ENCODE measurements at regions not wholly inside any gene's neighbourhood (a gene's known extent, or its start where the extent isn't known, plus 50 kb on each side); places are given as distances from the start of the nearest gene placed in this dataset.

GRCh38 chr14:34270361-34270760 is 191.7 kb downstream of the SPTSSA start:
- Histone ChIP-seq H3K4me3 (replicated peaks in 1 of 3; ENCODE audit: insufficient read depth in 1 of 3, low read depth in 1 of 3, low read length in 3 of 3) (no peak overlapping the region), H3K27ac (ENCODE audit: insufficient read depth, low read depth, low read length) (no peak overlapping the region), H3K27me3 (ENCODE audit: control insufficient read depth in 2 of 2, insufficient read depth in 2 of 2, low read length in 2 of 2) (peaks cover 0 to 3% of the 10 kb centered on the region in 2 experiments), H4K20me1 (replicated peaks; ENCODE audit: control insufficient read depth, extremely low read depth, insufficient read depth, low read length) (no peaks in the 10 kb centered on the region), H3K9me1 (replicated peaks; ENCODE audit: control insufficient read depth, extremely low read depth, insufficient read depth, low read length) (no peaks in the 10 kb centered on the region), H3K4me2 (ENCODE audit: insufficient read depth, low read length) (no peak overlapping the region), H3K79me2 (ENCODE audit: control insufficient read depth, insufficient read depth, low read length) (no peaks in the 10 kb centered on the region), H3K9ac (replicated peaks; ENCODE audit: extremely low read depth, insufficient read depth, low read length) (no peak overlapping the region), H3K9me3 (replicated peaks; ENCODE audit: control insufficient read depth, insufficient read depth, low read length) (no peaks in the 10 kb centered on the region), H3K36me3 (ENCODE audit: control insufficient read depth in 2 of 2, extremely low read depth in 1 of 2, insufficient read depth in 2 of 2, low read length in 2 of 2) (no peaks in the 10 kb centered on the region), H3K4me1 (ENCODE audit: control insufficient read depth, extremely low read depth, insufficient read depth, low read length) (no peaks in the 10 kb centered on the region), H2AFZ (ENCODE audit: low read depth, low read length) (no peak overlapping the region)
- ChIA-PET CTCF (no interaction called here), POLR2A (no interaction called here)
- no peak for DNase-seq (ENCODE audit: low read depth, low spot score)
- FAIRE-seq, result no peak
- TF ChIP-seq POLR2A (IDR thresholded peaks at IDR 0.05; ENCODE audit: low read depth, low read length) (no peak), GATA2 (IDR thresholded peaks at IDR 0.05; ENCODE audit: insufficient read depth, insufficient read length, low read depth, low read length) (no peak), POLR2AphosphoS5 (IDR thresholded peaks at IDR 0.05; ENCODE audit: insufficient read depth, low read depth, low read length) (no peak), MAX (IDR thresholded peaks at IDR 0.05; ENCODE audit: insufficient read depth, insufficient read length) (no peak), EZH2 (IDR thresholded peaks at IDR 0.05; ENCODE audit: borderline replicate concordance, low read depth, low read length, severe bottlenecking) (no peak)
- BruUV-seq (replicated peaks), result no TSS peak
- intact Hi-C loops (cut with micrococcal nuclease), result no loop called here
- dilution Hi-C loops (cut with MboI; ENCODE audit: extremely low pct_ligation_motif_present, low sequenced_read_pairs), result no loop called here

DNA sequence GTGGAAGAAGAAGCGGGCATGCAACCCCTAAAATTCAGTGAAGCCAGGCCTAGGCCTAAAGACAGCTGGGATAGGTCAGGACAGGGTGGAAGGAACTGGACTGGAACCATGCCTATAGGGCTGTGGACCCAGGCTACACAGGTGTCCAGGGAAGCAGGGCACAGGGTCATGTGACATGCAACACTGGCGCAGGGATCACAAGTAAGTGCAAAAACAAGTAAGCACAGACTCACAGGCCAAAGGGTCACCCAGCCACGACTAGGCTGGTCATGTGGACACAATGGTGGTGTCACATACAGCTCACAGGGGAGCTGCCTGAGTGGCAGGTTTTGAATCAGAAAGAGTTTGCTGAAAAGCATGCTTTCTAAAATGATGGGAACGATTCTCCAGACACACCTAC is 195.7 kb downstream of the SPTSSA start:
- DNase-seq (ENCODE audit: low read depth, low spot score) (no peak), FAIRE-seq (no peak)
- ChIA-PET CTCF (interaction anchor here (1.2 kb wide), 1 partner anchor 57 kb away, joined by 5 read pairs; no protein-coding TSS in a partner anchor), POLR2A (no interaction called here)
- Histone ChIP-seq H3K9me1 (replicated peaks; ENCODE audit: control insufficient read depth, extremely low read depth, insufficient read depth, low read length) (no peaks in the 10 kb centered on the region), H3K4me3 (replicated peaks in 1 of 3; ENCODE audit: insufficient read depth in 1 of 3, low read depth in 1 of 3, low read length in 3 of 3) (no peak overlapping the region), H3K9ac (replicated peaks; ENCODE audit: extremely low read depth, insufficient read depth, low read length) (no peak overlapping the region), H3K4me2 (ENCODE audit: insufficient read depth, low read length) (no peak overlapping the region), H3K9me3 (replicated peaks; ENCODE audit: control insufficient read depth, insufficient read depth, low read length) (no peaks in the 10 kb centered on the region), H3K36me3 (ENCODE audit: control insufficient read depth in 2 of 2, extremely low read depth in 1 of 2, insufficient read depth in 2 of 2, low read length in 2 of 2) (no peaks in the 10 kb centered on the region), H3K27ac (ENCODE audit: insufficient read depth, low read depth, low read length) (no peak overlapping the region), H3K4me1 (ENCODE audit: control insufficient read depth, extremely low read depth, insufficient read depth, low read length) (no peaks in the 10 kb centered on the region), H4K20me1 (replicated peaks; ENCODE audit: control insufficient read depth, extremely low read depth, insufficient read depth, low read length) (no peaks in the 10 kb centered on the region), H3K27me3 (ENCODE audit: control insufficient read depth in 2 of 2, insufficient read depth in 2 of 2, low read length in 2 of 2) (peaks cover 0 to 3% of the 10 kb centered on the region in 2 experiments), H3K79me2 (ENCODE audit: control insufficient read depth, insufficient read depth, low read length) (no peaks in the 10 kb centered on the region), H2AFZ (ENCODE audit: low read depth, low read length) (no peak overlapping the region)
- no TSS peak for BruUV-seq (replicated peaks)
- dilution Hi-C loops (cut with MboI; ENCODE audit: extremely low pct_ligation_motif_present, low sequenced_read_pairs), result no loop called here
- no peak for TF ChIP-seq MAX (IDR thresholded peaks at IDR 0.05; ENCODE audit: insufficient read depth, insufficient read length)
- no peak for TF ChIP-seq EZH2 (IDR thresholded peaks at IDR 0.05; ENCODE audit: borderline replicate concordance, low read depth, low read length, severe bottlenecking)
- TF ChIP-seq JUN (IDR thresholded peaks at IDR 0.05; ENCODE audit: borderline replicate concordance, insufficient read depth, insufficient read length, low read depth), result no peak
- TF ChIP-seq POLR2AphosphoS5 (IDR thresholded peaks at IDR 0.05; ENCODE audit: insufficient read depth, low read depth, low read length), result no peak
- no peak for TF ChIP-seq GATA2 (IDR thresholded peaks at IDR 0.05; ENCODE audit: insufficient read depth, insufficient read length, low read depth, low read length)
- TF ChIP-seq MYC (IDR thresholded peaks at IDR 0.05; ENCODE audit: low read depth, low read length), result no peak
- TF ChIP-seq CTCF (IDR thresholded peaks at IDR 0.05; ENCODE audit: extremely low read depth in 1 of 2, insufficient read depth in 1 of 2, low read depth in 1 of 2, low read length in 2 of 2), result no peak
- TF ChIP-seq POLR2A (IDR thresholded peaks at IDR 0.05; ENCODE audit: low read depth, low read length), result no peak
- no peak for TF ChIP-seq FOS (IDR thresholded peaks at IDR 0.05; ENCODE audit: borderline replicate concordance, insufficient read depth, low read length)
- intact Hi-C loops (cut with micrococcal nuclease), result no loop called here

All from endothelial cell of umbilical vein (primary cell).